Stimulated activated CD4-positive, alpha-beta T cell treated with anti-CD3 and anti-CD28 coated beads, Interleukin-12 subunit alpha, Interleukin-12 subunit beta, amount 100 ng/mL, for 48 hours (primary cell): ENCODE measurements at regions not wholly inside any gene's neighbourhood (a gene's known extent, or its start where the extent isn't known, plus 50 kb on each side); places are given as distances from the start of the nearest gene placed in this dataset.

ENCODE experiments used
- DNase-seq, 3 donors: peaks; one replicate each; pipeline ENCODE4 v3.0.0-alpha.2; 2020; ENCODE audit warnings: low read depth in 2 of 3, low spot score in 1 of 3

DNA sequence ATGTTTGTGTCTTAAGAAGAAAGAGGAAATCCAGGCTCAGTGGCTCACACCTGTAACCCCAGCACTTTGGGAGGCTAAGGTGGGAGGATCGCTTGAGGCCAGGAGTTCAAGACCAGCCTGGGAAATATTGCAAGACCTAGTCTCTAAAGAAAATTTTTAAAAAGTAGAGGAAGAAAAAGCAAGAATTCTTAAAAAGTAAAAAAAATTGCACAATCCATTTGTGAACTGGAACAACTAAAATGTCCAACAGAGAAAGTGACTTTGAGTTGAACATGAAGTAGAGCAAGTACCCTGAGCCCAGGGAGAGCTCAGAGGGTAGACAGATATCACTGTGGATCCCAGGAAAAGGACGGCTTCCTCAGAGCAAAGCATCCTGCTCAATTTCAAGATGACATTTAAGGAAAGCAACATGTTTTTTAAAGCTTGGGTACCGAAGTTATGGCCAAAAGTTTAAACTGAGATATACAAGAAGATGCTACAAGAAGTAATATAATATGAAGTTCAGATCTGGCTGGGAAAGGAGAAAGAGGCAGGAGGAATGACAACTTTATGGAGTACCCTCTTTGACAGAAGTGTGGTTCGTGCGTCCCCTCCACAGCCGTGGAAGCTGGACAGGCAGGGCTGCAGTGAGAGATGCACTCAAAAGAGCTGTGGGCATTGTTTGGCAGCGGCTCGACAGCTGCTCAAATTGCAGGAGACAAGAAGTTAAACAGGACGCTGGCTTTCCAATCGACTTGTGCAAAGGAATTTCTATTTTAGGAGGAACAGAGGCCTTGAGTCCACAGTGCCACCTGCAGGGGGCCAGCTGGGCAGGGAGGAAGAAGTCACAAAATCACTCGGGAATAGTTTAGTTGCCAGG lies 201.3 kb downstream of the JCAD start:
- no peak for DNase-seq

- DNase-seq, result no peak
Observed at GRCh38 chr10:29856295-29856694, 203.1 kb downstream of the JCAD start.

GRCh38 chr10:29853913-29854312 lies 205.5 kb downstream of the JCAD start:
- DNase-seq, result no peak

GRCh38 chr10:29851241-29851640 lies 208.1 kb downstream of the JCAD start:
- no peak for DNase-seq

DNA sequence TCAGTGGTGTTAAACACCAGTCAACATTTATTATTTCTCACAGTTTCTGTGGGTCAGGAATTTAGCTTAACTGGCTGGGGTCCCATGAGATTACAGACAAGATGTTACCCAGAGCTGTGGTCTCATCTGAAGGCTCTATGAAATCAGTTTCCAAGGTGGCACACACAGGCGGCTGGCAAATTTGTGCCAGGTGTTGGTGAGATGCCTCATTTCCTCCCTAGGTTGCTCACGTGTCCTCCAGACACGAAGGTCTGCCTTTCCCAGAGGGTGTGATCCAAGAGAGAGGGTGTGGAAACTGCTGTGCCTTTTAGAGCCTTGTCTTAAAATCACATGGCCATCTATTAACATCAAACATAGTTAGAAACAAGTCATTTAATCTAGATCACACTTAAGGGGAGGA lies 209.0 kb downstream of the JCAD start:
- no peak for DNase-seq

DNA sequence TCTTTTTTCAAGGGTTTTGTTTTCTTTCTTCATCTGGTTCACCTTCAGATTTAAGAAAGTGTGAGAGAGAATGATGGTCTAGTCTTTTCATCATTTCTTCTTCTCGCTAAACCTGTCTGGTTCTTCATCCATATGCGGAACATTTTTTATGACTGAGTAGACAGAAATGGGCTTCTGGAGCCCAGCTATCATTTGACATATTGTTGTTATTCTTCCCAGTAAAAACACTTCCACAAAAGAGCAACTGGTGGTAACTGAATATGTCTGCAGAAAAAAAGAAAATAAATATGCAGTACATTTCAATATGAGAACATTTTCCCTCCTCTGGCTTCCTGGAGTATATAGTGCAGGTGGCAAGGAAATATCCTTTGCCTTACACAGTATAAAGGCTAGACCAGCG lies 209.5 kb downstream of the JCAD start:
- no peak for DNase-seq

DNA sequence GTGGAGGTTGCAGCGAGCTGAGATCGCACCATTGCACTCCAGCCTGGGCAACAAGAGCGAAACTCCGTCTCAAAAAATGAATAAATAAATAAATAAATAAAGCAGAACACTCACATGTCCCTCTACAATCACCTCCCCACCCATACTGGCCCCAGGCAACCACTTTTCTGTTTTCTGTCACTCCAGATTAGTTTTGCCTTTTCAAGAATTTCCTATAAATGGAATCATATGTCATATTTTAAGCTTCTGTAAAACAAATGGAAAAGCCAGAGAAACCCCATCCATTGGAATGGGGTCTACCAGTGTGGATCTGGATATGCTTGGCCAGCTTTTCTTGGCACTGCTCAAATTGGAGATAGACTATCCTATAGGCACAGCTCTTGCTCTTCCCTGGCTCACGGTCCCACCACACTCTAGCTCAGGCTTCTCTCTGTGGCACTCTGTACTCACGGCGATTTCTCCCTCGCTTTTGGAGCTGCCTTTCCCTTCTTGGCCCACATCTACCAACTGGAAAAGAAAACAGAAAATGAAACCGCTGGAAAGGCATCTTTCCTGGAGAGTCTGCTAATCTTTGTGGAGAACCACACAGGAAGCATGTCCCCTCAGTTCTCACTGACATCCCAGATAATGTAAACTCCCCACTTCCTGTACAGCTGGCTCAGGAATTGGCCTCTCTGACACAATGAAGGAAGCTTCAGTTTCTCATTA lies 210.1 kb downstream of the JCAD start:
- no peak for DNase-seq

DNA sequence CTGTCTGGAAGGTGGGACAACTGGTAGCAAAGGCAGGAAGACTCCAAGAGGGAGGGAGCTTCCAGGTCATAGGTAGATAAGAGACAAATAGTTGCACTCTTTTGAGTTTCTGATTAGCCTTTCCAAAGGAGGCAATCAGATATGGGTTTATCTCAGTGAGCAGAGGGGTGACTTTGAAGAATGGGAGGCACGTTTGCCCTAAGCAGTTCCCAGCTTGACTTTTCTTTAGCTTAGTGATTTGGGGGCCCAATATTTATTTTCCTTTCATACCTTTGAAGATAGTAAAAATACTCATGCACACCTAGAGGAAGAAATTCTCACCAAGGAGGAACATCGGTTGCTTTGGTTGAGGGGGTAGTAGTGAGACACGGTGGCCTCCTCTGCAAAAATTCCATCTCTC lies 212.1 kb upstream of the SVIL start:
- DNase-seq, result no peak

- DNase-seq, result no peak
Observed at GRCh38 chr10:29845166-29845565, 210.4 kb upstream of the SVIL start.

DNA sequence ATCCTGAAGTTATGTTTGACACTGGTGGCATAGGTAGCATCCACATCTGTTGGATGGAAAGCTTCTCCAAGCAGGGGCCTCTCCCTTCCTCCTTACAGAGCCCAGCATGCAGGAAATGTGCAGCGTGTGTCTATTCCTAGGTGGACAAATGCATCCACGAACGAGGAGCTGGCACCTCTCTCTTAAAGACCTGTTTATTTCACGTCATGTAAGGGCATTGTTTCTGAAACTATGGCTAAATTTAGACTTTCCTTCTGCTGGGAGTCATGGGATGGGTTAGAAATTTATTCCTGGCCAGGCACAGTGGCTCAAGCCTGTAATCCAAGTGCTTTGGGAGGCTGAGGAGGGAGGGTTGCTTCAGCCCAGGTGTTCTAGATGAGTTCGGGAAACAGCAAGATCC lies 208.4 kb upstream of the SVIL start:
- DNase-seq, result no peak

DNA sequence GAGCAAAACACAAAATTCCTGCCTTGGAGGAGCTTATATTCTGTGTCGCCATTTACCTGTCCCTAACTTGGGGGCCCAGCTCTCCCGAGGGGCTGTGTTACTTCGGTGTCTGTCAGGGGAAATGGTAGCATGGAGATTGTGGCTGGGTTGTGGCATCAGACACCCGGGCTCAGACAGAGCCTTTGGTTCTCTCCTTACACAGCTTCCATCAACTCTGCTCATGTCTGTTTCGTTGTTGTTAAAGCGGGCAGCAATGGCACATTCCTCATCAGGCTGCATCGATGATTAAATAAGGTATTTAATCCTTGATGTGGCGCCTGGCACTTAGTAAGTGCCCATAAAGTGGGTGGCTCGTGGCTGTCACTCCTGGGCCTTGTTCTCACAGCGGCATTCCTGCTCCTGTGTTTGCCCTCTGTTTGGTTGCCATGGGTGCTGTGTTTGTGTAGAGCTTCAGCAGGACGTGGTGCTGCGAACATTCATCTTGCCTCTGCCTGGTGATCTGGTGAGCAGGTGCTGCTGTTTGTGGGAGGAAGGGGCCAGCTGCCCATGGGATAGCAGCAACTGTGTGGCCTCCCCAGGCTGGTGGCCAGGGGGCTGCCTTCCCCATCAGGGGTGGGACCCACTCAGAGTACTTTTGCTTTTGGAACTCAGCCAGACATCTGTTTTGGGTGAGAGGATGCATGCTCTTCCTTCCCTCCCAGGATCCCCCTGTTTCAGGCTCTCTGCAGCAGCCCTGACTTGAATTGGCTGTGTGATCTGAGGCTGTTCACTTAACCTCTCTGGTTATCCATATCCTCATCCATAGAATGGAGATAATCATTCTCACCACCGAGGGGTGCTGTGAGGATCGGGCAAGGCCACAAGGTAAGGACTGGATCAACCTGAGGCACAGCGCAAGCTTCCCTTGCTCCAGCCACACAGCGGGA lies 207.2 kb upstream of the SVIL start:
- DNase-seq, result no peak

GRCh38 chr10:29840516-29841276 lies 205.9 kb upstream of the SVIL start:
- DNase-seq, result no peak

DNA sequence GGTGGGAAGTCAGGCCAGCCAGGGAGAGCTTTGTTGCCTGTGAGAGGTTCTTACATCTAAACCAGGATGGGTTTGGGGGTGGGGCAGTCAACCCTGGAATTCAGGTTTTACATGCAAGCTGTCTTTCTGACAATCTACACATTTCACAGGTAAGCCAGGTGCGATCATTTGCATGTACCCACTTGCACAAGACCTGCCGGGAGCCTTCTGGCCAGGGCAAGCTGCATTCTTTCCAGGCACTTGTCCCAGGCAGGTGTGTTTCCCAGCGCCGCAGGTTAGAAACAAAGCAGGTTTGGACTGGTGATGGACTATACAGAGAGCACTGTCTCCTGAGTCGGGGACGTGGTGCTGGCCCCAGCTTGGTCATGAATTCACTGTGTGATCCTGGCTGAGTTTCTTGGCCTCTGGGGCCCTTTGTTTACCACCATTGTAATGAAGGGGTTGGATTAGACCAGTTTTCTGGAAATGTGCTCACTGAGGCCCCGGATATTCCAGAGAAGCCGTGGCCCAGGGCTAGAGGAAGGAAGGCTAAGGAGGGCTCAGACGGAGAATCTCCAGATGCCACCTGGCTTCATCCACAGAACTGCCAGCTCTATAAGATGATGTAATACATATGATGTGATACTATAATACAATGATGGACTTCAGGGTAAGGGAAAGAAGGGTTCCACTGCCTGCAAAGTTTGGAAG lies 205.2 kb upstream of the SVIL start:
- DNase-seq, result no peak

- DNase-seq, result no peak
Observed at GRCh38 chr10:29838539-29838938, 203.8 kb upstream of the SVIL start.

DNA sequence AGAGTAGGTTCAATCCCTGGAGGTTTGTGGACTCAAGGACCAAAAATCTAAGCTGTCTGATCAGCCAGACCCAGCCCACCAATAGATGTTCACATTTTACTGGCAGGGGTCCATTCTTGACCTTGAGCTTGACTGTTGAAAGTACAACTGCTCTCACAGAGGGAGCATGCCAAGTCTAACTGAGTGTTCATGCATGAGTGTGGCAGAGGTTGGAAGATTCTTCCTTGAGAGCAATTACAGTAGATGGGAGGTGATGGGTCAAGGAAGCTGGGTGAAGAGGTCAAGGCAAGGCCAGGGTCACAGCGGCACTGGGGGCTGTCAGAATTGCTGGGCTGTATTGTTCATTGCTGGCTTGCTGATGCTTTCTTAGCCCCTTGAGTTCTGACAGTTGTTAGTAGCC lies 202.8 kb upstream of the SVIL start:
- no peak for DNase-seq

- DNase-seq, result no peak
Observed at GRCh38 chr10:29836396-29836795, 201.6 kb upstream of the SVIL start.

- no peak for DNase-seq
Observed at GRCh38 chr10:29835055-29835454, 200.3 kb upstream of the SVIL start.

DNA sequence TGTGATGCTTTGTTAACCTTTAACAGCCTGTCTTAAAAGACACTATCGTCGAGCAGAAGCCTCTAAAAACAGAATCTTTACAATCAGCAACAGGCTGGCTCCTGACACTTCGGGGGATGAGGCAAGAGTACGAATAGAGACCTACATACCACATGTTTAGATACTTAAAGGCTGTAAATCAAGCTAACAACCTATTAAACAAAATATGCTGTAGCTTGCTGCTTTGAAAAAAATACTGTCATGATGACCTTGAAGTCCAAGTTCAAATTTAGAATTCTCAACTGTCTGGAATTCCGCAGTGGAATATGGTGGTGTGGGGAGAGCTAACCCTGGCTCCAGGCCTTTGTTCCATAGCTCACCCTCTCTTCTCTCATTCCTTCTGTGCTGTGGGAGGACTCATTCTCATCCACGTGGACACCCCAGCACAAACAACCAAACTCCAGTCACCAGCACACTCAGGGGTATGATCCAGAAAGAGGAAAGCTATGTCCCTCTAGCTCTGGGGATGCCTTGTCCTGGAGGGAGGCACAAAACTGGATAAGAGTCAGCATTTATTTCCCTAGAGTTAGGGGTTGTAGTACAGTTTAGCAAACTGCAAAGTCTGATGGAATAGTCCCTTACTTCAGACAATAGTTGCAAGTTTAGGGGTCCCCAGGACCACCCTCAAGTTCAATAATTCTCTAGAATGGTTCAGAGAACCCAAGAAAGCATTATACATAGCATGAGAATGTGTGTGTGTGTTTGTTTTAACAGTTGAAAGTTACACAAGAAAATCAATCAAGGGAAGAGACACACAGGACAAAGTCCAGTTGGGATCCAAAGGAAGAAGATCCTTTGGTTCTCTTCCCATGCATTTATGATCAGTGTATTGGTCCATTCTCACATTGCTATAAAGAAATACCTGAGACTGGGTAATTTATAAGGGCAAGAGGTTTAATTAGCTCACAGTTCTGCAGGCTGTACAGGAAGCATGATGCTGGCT lies 196.1 kb upstream of the SVIL start:
- DNase-seq, result no peak

GRCh38 chr10:29829776-29830175 lies 195.0 kb upstream of the SVIL start:
- no peak for DNase-seq
